Activated CD4-positive, alpha-beta memory T cell treated with anti-CD3 and anti-CD28 coated beads for 36 hours (primary cell): ENCODE measurements at regions not wholly inside any gene's neighbourhood (a gene's known extent, or its start where the extent isn't known, plus 50 kb on each side); places are given as distances from the start of the nearest gene placed in this dataset.
"Not testable (repeated sequence)": the region's sequence is repeated elsewhere in the genome, so short reads cannot be mapped to it uniquely, and the experiment has no call there.

ENCODE experiments used
- CTCF ChIA-PET: fragments of 350-600 bp; sonication (Branson Sonifier 250); formaldehyde crosslinking; loops from one replicate; lab custom pipeline; 2021; ENCODE audit warnings: antibody characterized with exemption, inconsistent platforms; lab: Charles Lee
- POLR2A ChIA-PET: fragments of 350-600 bp; sonication (Branson Sonifier 250); formaldehyde crosslinking; loops from one replicate; lab custom pipeline; 2021; ENCODE audit warnings: antibody characterized with exemption; lab: Charles Lee
- DNase-seq: peaks from one replicate; pipeline ENCODE4 v3.0.0-alpha.2; 2020
- H3K27ac Mint-ChIP-seq: one replicate; pipeline ENCODE4 v1.8.0; 2021; ENCODE audit warnings: mixed read lengths
- H3K27me3 Mint-ChIP-seq: one replicate; pipeline ENCODE4 v1.8.0; 2021; ENCODE audit warnings: mixed read lengths
- H3K36me3 Mint-ChIP-seq: one replicate; pipeline ENCODE4 v1.8.0; 2021; ENCODE audit warnings: mixed read lengths
- H3K4me1 Mint-ChIP-seq: one replicate; pipeline ENCODE4 v1.8.0; 2021; ENCODE audit warnings: low read depth, mixed read lengths
- H3K4me3 Mint-ChIP-seq: one replicate; pipeline ENCODE4 v1.8.0; 2021; ENCODE audit warnings: mild to moderate bottlenecking, mixed read lengths
- H3K9me3 Mint-ChIP-seq: one replicate; pipeline ENCODE4 v1.8.0; 2021; ENCODE audit warnings: mixed read lengths
- intact Hi-C: fragments of 100-400 bp; cut with micrococcal nuclease; formaldehyde crosslinking; loops from one replicate; pipeline ENCODE4 v1.15.1; 2023

GRCh38 chr2:62624855-62625254 is 80.7 kb upstream of the EHBP1 start:
- POLR2A ChIA-PET: no interaction called here
- Mint-ChIP-seq H3K27me3 (peaks cover 11% of the 10 kb centered on the region), H3K4me1 (no peaks in the 10 kb centered on the region), H3K4me3 (no peak overlapping the region), H3K9me3 (no peaks in the 10 kb centered on the region), H3K27ac (no peak overlapping the region), H3K36me3 (no peaks in the 10 kb centered on the region)
- no peak for DNase-seq
- intact Hi-C loops: no loop called here
- CTCF ChIA-PET: no interaction called here

DNA sequence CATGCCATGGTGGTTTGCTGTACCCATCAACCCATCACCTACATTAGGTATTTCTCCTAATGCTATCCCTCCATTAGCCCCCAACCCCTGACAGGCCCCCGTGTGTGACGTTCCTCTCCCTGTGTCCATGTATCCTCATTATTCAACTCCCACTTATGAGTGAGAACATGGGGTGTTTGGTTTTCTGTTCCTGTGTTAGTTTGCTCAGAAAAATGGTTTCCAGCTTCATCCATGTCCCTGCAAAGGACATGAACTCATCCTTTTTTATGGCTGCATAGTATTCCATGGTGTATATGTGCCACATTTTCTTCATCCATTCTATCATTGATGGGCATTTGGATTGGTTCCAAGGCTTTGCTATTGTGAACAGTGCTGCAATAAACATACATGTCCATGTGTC is 89.0 kb upstream of the EHBP1 start:
- CTCF ChIA-PET, intact Hi-C loops, H3K4me3 Mint-ChIP-seq, H3K27ac Mint-ChIP-seq, H3K27me3 Mint-ChIP-seq, POLR2A ChIA-PET, H3K36me3 Mint-ChIP-seq, H3K4me1 Mint-ChIP-seq, DNase-seq: not testable (repeated sequence)
- peaks cover 11% of the 10 kb centered on the region for H3K9me3 Mint-ChIP-seq

- no peak for DNase-seq
- no peaks in the 10 kb centered on the region for H3K4me1 Mint-ChIP-seq
- peaks cover 7% of the 10 kb centered on the region for H3K9me3 Mint-ChIP-seq
- H3K36me3 Mint-ChIP-seq: no peaks in the 10 kb centered on the region
- H3K27ac Mint-ChIP-seq: no peak overlapping the region
- H3K4me3 Mint-ChIP-seq: no peak overlapping the region
- intact Hi-C loops: no loop called here
- POLR2A ChIA-PET: no interaction called here
- CTCF ChIA-PET: no interaction called here
- peaks cover 4% of the 10 kb centered on the region for H3K27me3 Mint-ChIP-seq
Observed at GRCh38 chr2:62611854-62612253, 93.7 kb upstream of the EHBP1 start.

- POLR2A ChIA-PET, H3K36me3 Mint-ChIP-seq, H3K27ac Mint-ChIP-seq, intact Hi-C loops, H3K4me3 Mint-ChIP-seq, DNase-seq, H3K4me1 Mint-ChIP-seq, CTCF ChIA-PET: not testable (repeated sequence)
- Mint-ChIP-seq H3K9me3 (peaks cover 11% of the 10 kb centered on the region), H3K27me3 (peaks cover 25% of the 10 kb centered on the region)
Observed at GRCh38 chr2:62605471-62605870, 99.5 kb upstream of the TMEM17 start.

DNA sequence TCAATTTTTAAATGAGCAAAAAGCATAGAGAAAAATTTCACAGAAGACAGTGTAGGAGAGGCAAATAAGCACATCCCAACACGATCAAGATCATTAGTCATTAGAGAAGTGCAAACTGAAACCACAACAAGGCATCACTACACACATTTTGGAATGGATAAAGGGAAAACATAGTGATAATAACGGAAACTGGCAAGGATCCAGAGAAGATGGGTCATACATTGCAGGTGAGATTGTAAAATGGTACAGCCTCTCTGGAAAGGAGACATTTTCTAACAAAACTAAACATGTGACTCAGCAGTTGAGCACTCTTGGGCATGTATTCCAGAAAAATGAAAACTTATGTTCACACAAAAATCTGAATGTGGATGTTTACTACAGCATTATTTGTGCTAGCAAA is 98.3 kb upstream of the TMEM17 start:
- DNase-seq: no peak
- Mint-ChIP-seq H3K9me3 (peaks cover 6% of the 10 kb centered on the region), H3K36me3 (no peaks in the 10 kb centered on the region), H3K27me3 (peaks cover 25% of the 10 kb centered on the region), H3K4me1 (no peaks in the 10 kb centered on the region), H3K4me3 (no peak overlapping the region), H3K27ac (no peak overlapping the region)
- ChIA-PET CTCF (no interaction called here), POLR2A (no interaction called here)
- intact Hi-C loops: no loop called here

GRCh38 chr2:62603154-62603712 is 97.2 kb upstream of the TMEM17 start:
- Mint-ChIP-seq H3K36me3 (no peaks in the 10 kb centered on the region), H3K4me1 (no peaks in the 10 kb centered on the region), H3K4me3 (no peak overlapping the region), H3K27me3 (peaks cover 25% of the 10 kb centered on the region), H3K9me3 (peaks cover 5% of the 10 kb centered on the region), H3K27ac (no peak overlapping the region)
- CTCF ChIA-PET: no interaction called here
- no peak for DNase-seq
- POLR2A ChIA-PET: no interaction called here
- intact Hi-C loops: no loop called here

DNA sequence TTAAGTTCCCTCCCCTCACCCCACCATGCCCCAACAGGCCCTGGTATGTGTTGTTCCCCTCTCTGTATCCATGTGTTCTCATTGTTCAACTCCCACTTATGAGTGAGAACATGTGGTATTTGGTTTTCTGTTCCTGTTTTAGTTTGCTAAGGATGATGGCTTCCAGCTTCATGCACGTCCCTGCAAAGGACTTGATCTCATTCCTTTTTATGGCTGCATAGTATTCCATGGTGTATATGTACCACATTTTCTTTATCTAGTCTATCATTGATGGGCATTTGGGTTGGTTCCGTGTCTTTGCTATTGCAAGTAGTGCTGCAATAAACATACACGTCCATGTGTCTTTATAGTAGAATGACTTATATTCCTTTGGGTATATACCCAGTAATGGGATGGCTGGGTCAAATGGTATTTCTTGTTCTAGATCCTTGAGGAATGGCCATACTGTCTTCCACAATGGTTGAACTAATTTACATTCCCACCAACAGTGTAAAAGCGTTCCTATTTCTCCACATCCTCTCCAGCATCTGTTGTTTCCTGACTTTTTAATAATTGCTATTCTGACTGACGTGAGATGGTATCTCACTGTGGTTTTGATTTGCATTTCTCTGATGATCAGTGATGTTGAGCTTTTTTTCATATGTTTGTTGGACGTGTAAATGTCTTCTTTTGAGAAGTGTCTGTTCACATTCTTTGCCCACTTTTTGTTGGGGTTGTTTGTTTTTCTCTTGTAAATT is 93.8 kb upstream of the TMEM17 start:
- intact Hi-C loops, POLR2A ChIA-PET, H3K9me3 Mint-ChIP-seq: not testable (repeated sequence)

GRCh38 chr2:62597323-62597722 is 91.3 kb upstream of the TMEM17 start:
- CTCF ChIA-PET: no interaction called here

More for the DNA sequence above, 93.8 kb upstream of the TMEM17 start:
- DNase-seq, H3K36me3 Mint-ChIP-seq, H3K4me3 Mint-ChIP-seq, H3K27ac Mint-ChIP-seq, H3K4me1 Mint-ChIP-seq, CTCF ChIA-PET: not testable (repeated sequence)
- H3K27me3 Mint-ChIP-seq: peaks cover 19% of the 10 kb centered on the region

DNA sequence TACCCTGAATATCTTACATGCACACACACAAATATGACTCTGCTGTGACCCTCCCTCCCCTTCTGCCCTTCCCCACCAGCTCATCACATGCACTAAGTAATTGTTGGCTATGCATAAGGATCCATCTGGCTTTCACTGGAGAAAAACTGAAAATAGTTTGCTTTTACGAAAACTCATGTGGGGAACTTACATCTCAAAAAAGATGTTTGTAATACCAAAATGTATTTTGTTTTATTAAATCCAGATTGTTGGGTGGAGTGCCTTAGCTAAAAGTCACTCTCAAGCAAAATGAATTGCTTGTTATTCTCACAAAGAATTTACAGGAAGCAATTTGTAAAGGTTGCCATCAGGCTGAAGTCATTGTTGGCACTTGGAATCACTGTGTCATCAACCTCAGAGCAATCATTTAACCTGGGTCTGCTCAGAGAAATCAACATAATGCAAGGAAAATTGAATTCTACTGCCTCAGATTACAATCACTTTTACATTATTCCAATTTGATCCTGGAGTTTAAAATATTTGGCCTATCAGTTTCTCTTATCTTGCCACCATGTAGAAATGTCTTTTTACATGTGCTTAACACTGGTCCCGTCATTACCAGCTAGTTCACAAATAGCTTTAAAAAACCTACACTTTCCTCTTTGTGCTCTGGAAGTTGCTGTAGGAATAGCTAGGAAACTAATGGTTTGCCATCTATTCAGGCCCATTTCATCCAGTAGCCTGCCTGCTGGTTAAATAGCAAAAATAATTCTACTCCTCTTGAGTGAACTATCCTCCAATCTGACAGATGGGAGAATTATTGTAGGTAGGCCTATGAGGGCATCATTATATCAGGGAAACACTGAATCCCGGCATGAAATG is 90.3 kb upstream of the TMEM17 start:
- ChIA-PET POLR2A (no interaction called here), CTCF (no interaction called here)
- intact Hi-C loops: no loop called here
- H3K4me1 Mint-ChIP-seq: no peaks in the 10 kb centered on the region
- H3K27ac Mint-ChIP-seq: no peak overlapping the region
- peaks cover 3% of the 10 kb centered on the region for H3K27me3 Mint-ChIP-seq
- H3K4me3 Mint-ChIP-seq: no peak overlapping the region
- H3K36me3 Mint-ChIP-seq: no peaks in the 10 kb centered on the region
- no peak for DNase-seq
- H3K9me3 Mint-ChIP-seq: no peaks in the 10 kb centered on the region

More at GRCh38 chr2:62597323-62597722, 91.3 kb upstream of the TMEM17 start:
- Mint-ChIP-seq H3K27ac (no peak overlapping the region), H3K36me3 (no peaks in the 10 kb centered on the region), H3K27me3 (peaks cover 6% of the 10 kb centered on the region), H3K9me3 (no peaks in the 10 kb centered on the region), H3K4me1 (no peaks in the 10 kb centered on the region), H3K4me3 (no peak overlapping the region)
- no peak for DNase-seq
- intact Hi-C loops: no loop called here
- POLR2A ChIA-PET: no interaction called here

DNA sequence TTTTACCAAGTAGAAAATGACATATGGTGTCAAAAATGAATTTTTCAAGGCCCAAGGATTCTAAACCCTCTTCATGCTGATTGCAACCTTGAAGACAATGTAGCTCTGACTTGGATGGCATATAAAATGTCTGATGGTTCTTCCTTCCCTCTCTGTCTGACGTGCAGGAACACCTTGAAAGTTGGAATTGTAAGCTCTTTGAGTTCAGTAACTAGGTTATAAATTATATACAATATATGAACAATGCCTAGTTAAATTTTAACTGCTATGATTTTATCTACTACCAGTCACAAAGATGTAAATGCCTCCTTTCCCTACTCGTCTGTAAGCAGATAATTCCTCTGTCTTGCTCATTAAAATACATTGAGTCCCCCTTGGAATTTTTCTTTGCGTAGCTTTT is 89.5 kb upstream of the TMEM17 start:
- H3K4me3 Mint-ChIP-seq: no peak overlapping the region
- H3K4me1 Mint-ChIP-seq: no peaks in the 10 kb centered on the region
- DNase-seq: no peak
- intact Hi-C loops: no loop called here
- no peaks in the 10 kb centered on the region for H3K36me3 Mint-ChIP-seq
- POLR2A ChIA-PET: no interaction called here
- no peaks in the 10 kb centered on the region for H3K27me3 Mint-ChIP-seq
- H3K27ac Mint-ChIP-seq: no peak overlapping the region
- H3K9me3 Mint-ChIP-seq: no peaks in the 10 kb centered on the region
- CTCF ChIA-PET: interaction anchor here (0.9 kb wide), 1 partner anchor 138 kb away, joined by 4 read pairs; no protein-coding TSS in a partner anchor

- ChIA-PET POLR2A (no interaction called here), CTCF (no interaction called here)
- Mint-ChIP-seq H3K4me1 (no peaks in the 10 kb centered on the region), H3K36me3 (no peaks in the 10 kb centered on the region), H3K27ac (no peak overlapping the region), H3K4me3 (no peak overlapping the region), H3K27me3 (no peaks in the 10 kb centered on the region), H3K9me3 (no peaks in the 10 kb centered on the region)
- intact Hi-C loops: no loop called here
- no peak for DNase-seq
Observed at GRCh38 chr2:62593825-62594224, 87.8 kb upstream of the TMEM17 start.

DNA sequence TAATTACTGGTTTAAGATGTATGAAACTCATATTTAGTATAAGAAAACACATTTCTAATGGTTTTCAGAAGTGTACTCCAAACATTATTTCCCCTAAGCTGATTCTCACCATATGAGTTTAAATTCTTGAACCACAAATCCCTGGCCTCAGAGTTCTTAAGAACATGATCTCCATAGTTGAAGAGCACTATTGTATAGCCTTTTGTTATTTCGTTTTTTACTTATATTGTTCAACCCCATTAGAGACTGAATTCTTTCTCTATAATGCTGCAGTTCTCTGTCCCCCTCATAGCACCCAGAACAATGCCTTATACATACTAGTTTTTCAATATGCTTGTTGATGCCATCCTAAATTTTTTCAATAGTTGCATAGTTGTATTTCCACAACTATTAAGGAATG is 85.5 kb upstream of the TMEM17 start:
- Mint-ChIP-seq H3K9me3 (no peaks in the 10 kb centered on the region), H3K36me3 (no peaks in the 10 kb centered on the region), H3K4me1 (no peaks in the 10 kb centered on the region), H3K27ac (no peak overlapping the region), H3K27me3 (peaks cover 7% of the 10 kb centered on the region), H3K4me3 (no peak overlapping the region)
- ChIA-PET POLR2A (no interaction called here), CTCF (no interaction called here)
- DNase-seq: no peak
- intact Hi-C loops: no loop called here
